Endothelial cell of umbilical vein (primary cell): ENCODE measurements at regions not wholly inside any gene's neighbourhood (a gene's known extent, or its start where the extent isn't known, plus 50 kb on each side); places are given as distances from the start of the nearest gene placed in this dataset.

Experiments
- BruUV-seq: library from RNA; stranded (reverse); fragments of 400-500 nt; replicated peaks from 2 replicates; lab custom pipeline; 2021; lab: Mats Ljungman, UMichigan
- CTCF ChIA-PET: fragments of 300-600, 350-600 bp; sonication (Branson Sonifier 250); formaldehyde crosslinking; loops from one replicate; lab custom pipeline; 2021; ENCODE audit warnings: antibody characterized with exemption, inconsistent platforms; lab: Charles Lee
- POLR2A ChIA-PET: fragments of 300-600, 350-600 bp; sonication (Branson Sonifier 250); formaldehyde crosslinking; loops from one replicate; lab custom pipeline; 2021; ENCODE audit warnings: antibody characterized with exemption, inconsistent platforms; lab: Charles Lee
- DNase-seq: peaks from one replicate; pipeline ENCODE4 v3.0.0-alpha.2; 2011; ENCODE audit warnings: low read depth, low spot score
- FAIRE-seq: peaks from 2 replicates; lab custom pipeline; 2011; peaks lifted over from hg19 to GRCh38; lab: Jason Lieb, UNC
- H2AFZ ChIP-seq: 2 replicates; pipeline ENCODE4 v1.6.0; 2012; ENCODE audit warnings: low read depth, low read length, control low read depth, inconsistent platforms
- H3K27ac ChIP-seq: 2 replicates; pipeline ENCODE4 v1.5.1; 2011; ENCODE audit warnings: low read depth, mild to moderate bottlenecking, control low read depth, low read length, moderate library complexity; ENCODE audit not compliant: insufficient read depth
- H3K27me3 ChIP-seq, 2 experiments: 2 replicates each; pipeline versions ENCODE4 v1.6.0 to v1.6.1; 2011; ENCODE audit warnings: low read length in 2 of 2, mixed read lengths in 1 of 2; ENCODE audit not compliant: control insufficient read depth in 2 of 2, insufficient read depth in 2 of 2
- H3K36me3 ChIP-seq, 2 experiments: 2 replicates in 1 of 2; 3 replicates in 1 of 2; pipeline ENCODE4 v1.5.1; 2011; ENCODE audit warnings: low read length in 2 of 2, mild to moderate bottlenecking in 1 of 2, moderate library complexity in 1 of 2; ENCODE audit not compliant: control insufficient read depth in 2 of 2, insufficient read depth in 2 of 2; ENCODE audit errors: extremely low read depth in 1 of 2
- H3K4me1 ChIP-seq: 3 replicates; pipeline ENCODE4 v1.5.1; 2011; ENCODE audit warnings: mild to moderate bottlenecking, low read length; ENCODE audit not compliant: control insufficient read depth, insufficient read depth; ENCODE audit errors: extremely low read depth
- H3K4me2 ChIP-seq: 2 replicates; pipeline ENCODE4 v1.6.1; 2011; ENCODE audit warnings: low read length, control low read depth, mixed read lengths; ENCODE audit not compliant: insufficient read depth
- H3K4me3 ChIP-seq, 3 experiments: fragments of 200-600 bp in 1 of 3; sonication (generic), shearing (Covaris generic) in 1 of 3; replicated peaks in 1 of 3; 2 replicates each; pipeline ENCODE4 v1.5.1; 2011 to 2016; ENCODE audit warnings: control low read depth in 3 of 3, low read length in 3 of 3, mild to moderate bottlenecking in 2 of 3, inconsistent platforms in 1 of 3, low read depth in 1 of 3, moderate library complexity in 1 of 3; ENCODE audit not compliant: insufficient read depth in 1 of 3
- H3K79me2 ChIP-seq: 2 replicates; pipeline ENCODE4 v1.6.0; 2012; ENCODE audit warnings: low read length, inconsistent platforms; ENCODE audit not compliant: control insufficient read depth, insufficient read depth
- H3K9ac ChIP-seq: replicated peaks from 2 replicates; pipeline ENCODE3; 2011; ENCODE audit warnings: low read length, control low read depth; ENCODE audit not compliant: insufficient read depth; ENCODE audit errors: extremely low read depth
- H3K9me1 ChIP-seq: replicated peaks from 3 replicates; pipeline ENCODE4 v1.6.0; 2011; ENCODE audit warnings: mild to moderate bottlenecking, low read length; ENCODE audit not compliant: control insufficient read depth, insufficient read depth; ENCODE audit errors: extremely low read depth
- H3K9me3 ChIP-seq: replicated peaks from 2 replicates; pipeline ENCODE4 v1.5.1; 2012; ENCODE audit warnings: low read length, inconsistent platforms; ENCODE audit not compliant: control insufficient read depth, insufficient read depth
- H4K20me1 ChIP-seq: replicated peaks from 2 replicates; pipeline ENCODE3; 2011; ENCODE audit warnings: mild to moderate bottlenecking, low read length; ENCODE audit not compliant: control insufficient read depth, insufficient read depth; ENCODE audit errors: extremely low read depth
- CTCF ChIP-seq, 2 donors: IDR thresholded peaks; 1 replicate in 1 of 2; 2 replicates in 1 of 2; pipeline ENCODE4 v1.5.1; 2011; ENCODE audit warnings: low read length in 2 of 2, mild to moderate bottlenecking in 2 of 2, moderate library complexity in 2 of 2, control low read depth in 1 of 2, inconsistent platforms in 1 of 2, low read depth in 1 of 2; ENCODE audit not compliant: insufficient read depth in 1 of 2; ENCODE audit errors: extremely low read depth in 1 of 2
- EZH2 ChIP-seq: IDR thresholded peaks from 2 replicates; pipeline ENCODE4 v1.6.1; 2012; ENCODE audit warnings: borderline replicate concordance, low read depth, mild to moderate bottlenecking, moderate library complexity, low read length, inconsistent platforms; ENCODE audit not compliant: severe bottlenecking
- FOS ChIP-seq: IDR thresholded peaks from 2 replicates; pipeline ENCODE4 v1.6.1; 2011; ENCODE audit warnings: mild to moderate bottlenecking, low read length, moderate library complexity, borderline replicate concordance; ENCODE audit not compliant: insufficient read depth
- GATA2 ChIP-seq: IDR thresholded peaks from 2 replicates; pipeline ENCODE4 v1.7.0; 2011; ENCODE audit warnings: low read depth, mild to moderate bottlenecking, moderate library complexity, mixed read lengths, low read length; ENCODE audit not compliant: insufficient read length, insufficient read depth
- JUN ChIP-seq: IDR thresholded peaks from 2 replicates; pipeline ENCODE4 v1.6.1; 2011; ENCODE audit warnings: borderline replicate concordance, low read depth; ENCODE audit not compliant: insufficient read length, insufficient read depth
- MAX ChIP-seq: IDR thresholded peaks from 2 replicates; pipeline ENCODE4 v1.6.1; 2011; ENCODE audit not compliant: insufficient read depth, insufficient read length
- MYC ChIP-seq: IDR thresholded peaks from one replicate; pipeline ENCODE4 v1.6.1; 2011; ENCODE audit warnings: mild to moderate bottlenecking, low read depth, low read length
- POLR2A ChIP-seq: IDR thresholded peaks from 2 replicates; pipeline ENCODE4 v1.6.1; 2012; ENCODE audit warnings: low read depth, mild to moderate bottlenecking, control low read depth, low read length
- POLR2AphosphoS5 ChIP-seq: IDR thresholded peaks from 2 replicates; pipeline ENCODE4 v1.6.1; 2012; ENCODE audit warnings: low read depth, mild to moderate bottlenecking, control low read depth, low read length, moderate library complexity; ENCODE audit not compliant: insufficient read depth
- dilution Hi-C: fragments of 300-500 bp; cut with MboI; formaldehyde crosslinking; loops from one replicate; pipeline ENCODE4 v1.15.0; 2019; ENCODE audit warnings: low sequenced_read_pairs; ENCODE audit not compliant: extremely low pct_ligation_motif_present
- intact Hi-C: fragments of 100-400 bp; cut with micrococcal nuclease; formaldehyde crosslinking; loops from one replicate; pipeline ENCODE4 v1.10.0; 2022

DNA sequence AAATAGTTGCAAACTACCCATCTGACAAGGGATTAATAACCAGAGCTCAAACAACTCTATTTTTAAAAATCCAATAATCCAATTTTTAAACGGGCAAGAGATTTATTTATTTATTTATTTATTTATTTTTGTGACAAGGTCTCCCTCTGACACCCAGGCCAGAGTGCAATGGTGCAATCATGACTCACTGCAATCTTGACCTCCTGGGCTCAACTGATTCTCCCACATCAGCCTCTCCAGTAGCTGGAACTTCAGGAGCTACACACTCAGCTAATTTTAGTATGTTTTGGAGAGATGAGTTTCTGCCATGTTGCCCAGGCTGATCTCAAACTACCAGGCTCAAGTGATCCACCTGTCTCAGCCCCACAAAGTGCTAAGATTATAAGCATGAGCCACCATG is 267.2 kb upstream of the BLID start:
- no peak for FAIRE-seq
- TF ChIP-seq POLR2A, result no peak
- TF ChIP-seq JUN, result no peak
- no peak for TF ChIP-seq CTCF (IDR thresholded peaks at IDR 0.05; ENCODE audit: extremely low read depth in 1 of 2, insufficient read depth in 1 of 2, low read depth in 1 of 2, low read length in 2 of 2)
- TF ChIP-seq EZH2, result no peak
- no peaks in the 10 kb centered on the region for H3K79me2 ChIP-seq
- dilution Hi-C loops (no loop called here), intact Hi-C loops (no loop called here)
- H4K20me1 ChIP-seq, result no peaks in the 10 kb centered on the region
- no peaks in the 10 kb centered on the region for H3K4me1 ChIP-seq
- BruUV-seq, result no TSS peak
- no peaks in the 10 kb centered on the region for H3K27me3 ChIP-seq
- H3K9me1 ChIP-seq, result no peaks in the 10 kb centered on the region
- H3K9me3 ChIP-seq, result no peaks in the 10 kb centered on the region
- H3K4me2 ChIP-seq, result no peak overlapping the region
- no peak overlapping the region for H2AFZ ChIP-seq
- POLR2A ChIA-PET, result no interaction called here
- CTCF ChIA-PET, result interaction anchor here (1.3 kb wide), 1 partner anchor 9 kb away, joined by 4 read pairs; no protein-coding TSS in a partner anchor
- H3K4me3 ChIP-seq, result no peak overlapping the region
- no peak overlapping the region for H3K9ac ChIP-seq
- no peak for DNase-seq
- H3K36me3 ChIP-seq, result no peaks in the 10 kb centered on the region
- no peak overlapping the region for H3K27ac ChIP-seq

- Histone ChIP-seq H3K4me3 (no peak overlapping the region), H3K27me3 (no peaks in the 10 kb centered on the region), H3K36me3 (no peaks in the 10 kb centered on the region), H3K9me3 (no peaks in the 10 kb centered on the region), H3K9me1 (no peaks in the 10 kb centered on the region), H3K4me1 (no peaks in the 10 kb centered on the region), H3K27ac (no peak overlapping the region), H4K20me1 (no peaks in the 10 kb centered on the region), H3K79me2 (no peaks in the 10 kb centered on the region), H2AFZ (no peak overlapping the region), H3K4me2 (no peak overlapping the region), H3K9ac (no peak overlapping the region)
- dilution Hi-C loops, result no loop called here
- FAIRE-seq, result no peak
- ChIA-PET CTCF (interaction anchor here (1.4 kb wide), 1 partner anchor 10 kb away, joined by 5 read pairs; no protein-coding TSS in a partner anchor), POLR2A (no interaction called here)
- intact Hi-C loops, result no loop called here
- no peak for DNase-seq
- BruUV-seq, result no TSS peak
- no peak for TF ChIP-seq POLR2AphosphoS5
- no peak for TF ChIP-seq GATA2
- no peak for TF ChIP-seq MYC
- no peak for TF ChIP-seq JUN
- TF ChIP-seq EZH2, result no peak
- TF ChIP-seq MAX, result no peak
- no peak for TF ChIP-seq FOS
- no peak for TF ChIP-seq CTCF (IDR thresholded peaks at IDR 0.05; ENCODE audit: extremely low read depth in 1 of 2, insufficient read depth in 1 of 2, low read depth in 1 of 2, low read length in 2 of 2)
- TF ChIP-seq POLR2A, result no peak
Observed at GRCh38 chr11:122375687-122376399, 259.8 kb upstream of the BLID start.
